Right atrium auricular region (tissue), 2 donors: ENCODE measurements at regions not wholly inside any gene's neighbourhood (a gene's known extent, or its start where the extent isn't known, plus 50 kb on each side); places are given as distances from the start of the nearest gene placed in this dataset.

Source experiments
- DNase-seq: peaks from one replicate; pipeline ENCODE4 v3.0.0-alpha.2; 2019; ENCODE audit warnings: low spot score
- H3K27ac ChIP-seq, 2 donors: fragments of 200-600 bp; sonication (generic); 1 replicate in 1 of 2; 2 replicates in 1 of 2; pipeline ENCODE4 v1.5.1; 2016 to 2019
- H3K27me3 ChIP-seq, 2 donors: fragments of 200-600 bp; sonication (generic); one replicate each; pipeline versions ENCODE4 v1.5.1 to v1.6.0; 2017 to 2019
- H3K36me3 ChIP-seq: fragments of 200-600 bp; sonication (generic); one replicate; pipeline ENCODE4 v1.5.1; 2016
- H3K4me1 ChIP-seq, 2 donors: fragments of 200-600 bp; sonication (generic); one replicate each; pipeline versions ENCODE4 v1.5.1 to v1.6.0; 2017 to 2019
- H3K4me3 ChIP-seq, 2 donors: fragments of 200-600 bp; sonication (generic); 1 replicate in 1 of 2; 2 replicates in 1 of 2; pipeline ENCODE4 v1.5.1; 2017 to 2019; ENCODE audit warnings: mild to moderate bottlenecking in 1 of 2, moderate library complexity in 1 of 2
- H3K9me3 ChIP-seq, 2 donors: fragments of 200-600 bp; sonication (generic); one replicate each; pipeline ENCODE4 v1.5.1; 2019
- TF ChIP-seq, protein P1 (sequence below), 2 donors: fragments of 200-600 bp; sonication (generic); IDR thresholded peaks; one replicate each; pipeline ENCODE4 v1.5.1; 2019; ENCODE audit warnings: antibody characterized with exemption in 2 of 2

DNA sequence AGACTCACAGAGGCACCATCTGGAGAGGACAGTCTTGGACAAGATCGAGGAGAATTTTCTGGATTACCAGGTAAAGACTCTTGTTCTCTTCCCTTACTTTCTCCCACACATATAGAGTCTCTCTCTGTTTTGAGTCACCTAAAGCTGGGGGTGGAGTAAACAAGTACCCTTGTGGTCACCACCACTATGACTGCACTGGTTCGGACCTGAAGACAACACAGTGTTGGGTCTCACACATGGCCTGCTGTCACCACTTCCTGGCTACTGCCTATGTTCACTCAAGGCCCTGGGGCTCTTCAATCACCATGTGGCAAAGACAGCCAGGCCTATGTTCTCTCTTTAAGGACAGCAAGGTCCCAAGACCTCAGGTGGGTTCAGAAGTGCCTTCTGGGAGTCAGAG lies 253.3 kb upstream of the VRK2 start:
- no peaks in the 10 kb centered on the region for H3K36me3 ChIP-seq
- TF ChIP-seq, protein P1, sequence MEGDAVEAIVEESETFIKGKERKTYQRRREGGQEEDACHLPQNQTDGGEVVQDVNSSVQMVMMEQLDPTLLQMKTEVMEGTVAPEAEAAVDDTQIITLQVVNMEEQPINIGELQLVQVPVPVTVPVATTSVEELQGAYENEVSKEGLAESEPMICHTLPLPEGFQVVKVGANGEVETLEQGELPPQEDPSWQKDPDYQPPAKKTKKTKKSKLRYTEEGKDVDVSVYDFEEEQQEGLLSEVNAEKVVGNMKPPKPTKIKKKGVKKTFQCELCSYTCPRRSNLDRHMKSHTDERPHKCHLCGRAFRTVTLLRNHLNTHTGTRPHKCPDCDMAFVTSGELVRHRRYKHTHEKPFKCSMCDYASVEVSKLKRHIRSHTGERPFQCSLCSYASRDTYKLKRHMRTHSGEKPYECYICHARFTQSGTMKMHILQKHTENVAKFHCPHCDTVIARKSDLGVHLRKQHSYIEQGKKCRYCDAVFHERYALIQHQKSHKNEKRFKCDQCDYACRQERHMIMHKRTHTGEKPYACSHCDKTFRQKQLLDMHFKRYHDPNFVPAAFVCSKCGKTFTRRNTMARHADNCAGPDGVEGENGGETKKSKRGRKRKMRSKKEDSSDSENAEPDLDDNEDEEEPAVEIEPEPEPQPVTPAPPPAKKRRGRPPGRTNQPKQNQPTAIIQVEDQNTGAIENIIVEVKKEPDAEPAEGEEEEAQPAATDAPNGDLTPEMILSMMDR (IDR thresholded peaks at IDR 0.05), result no peak
- DNase-seq, result no peak
- H3K27ac ChIP-seq, result no peak overlapping the region
- H3K4me1 ChIP-seq, result no peaks in the 10 kb centered on the region
- H3K9me3 ChIP-seq, result peaks cover 0 to 3% of the 10 kb centered on the region in 2 donors
- no peak overlapping the region for H3K4me3 ChIP-seq
- H3K27me3 ChIP-seq, result no peaks in the 10 kb centered on the region

DNA sequence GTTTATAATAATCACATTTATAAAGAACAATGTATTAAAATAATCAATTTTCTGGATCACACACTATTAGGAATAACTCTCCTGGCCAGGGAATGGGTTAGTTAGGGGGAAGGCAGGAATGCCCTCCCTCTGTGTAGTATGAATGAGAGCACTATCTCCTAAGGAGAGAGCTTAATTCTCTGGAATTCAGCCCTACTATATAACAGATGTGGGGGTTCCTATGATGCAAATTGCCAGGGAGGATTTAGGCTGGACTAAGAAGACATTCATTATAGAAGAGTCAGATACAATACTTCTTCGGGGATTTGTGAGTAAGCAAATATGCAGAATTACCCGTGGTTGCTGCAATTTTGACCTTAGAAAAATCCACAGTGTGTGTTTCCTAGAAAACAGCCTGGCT lies 250.1 kb upstream of the VRK2 start:
- TF ChIP-seq, protein P1 (IDR thresholded peaks at IDR 0.05), result no peak
- H3K36me3 ChIP-seq, result no peaks in the 10 kb centered on the region
- no peak for DNase-seq
- H3K27me3 ChIP-seq, result no peaks in the 10 kb centered on the region
- peaks cover 0 to 12% of the 10 kb centered on the region in 2 donors for H3K9me3 ChIP-seq
- no peaks in the 10 kb centered on the region for H3K4me1 ChIP-seq
- H3K4me3 ChIP-seq, result no peak overlapping the region
- no peak overlapping the region for H3K27ac ChIP-seq

DNA sequence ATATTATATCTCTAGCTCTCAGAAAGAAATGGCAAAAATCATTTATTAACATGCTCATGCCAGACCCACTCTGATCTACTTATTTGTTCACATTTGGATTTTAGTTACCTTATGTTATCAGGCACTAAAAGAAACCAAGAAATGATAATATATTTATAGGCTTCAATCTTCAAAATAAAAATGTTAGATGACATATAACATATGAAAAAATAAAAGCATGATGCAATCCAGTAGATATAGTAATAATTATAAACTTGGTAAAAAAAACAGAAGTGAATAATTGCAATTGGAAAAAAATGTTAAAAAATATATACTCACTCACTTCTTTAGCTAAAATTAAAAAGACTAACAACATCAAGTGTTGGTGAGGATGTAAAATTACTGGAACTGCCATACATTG lies 248.3 kb upstream of the VRK2 start:
- no peaks in the 10 kb centered on the region for H3K36me3 ChIP-seq
- TF ChIP-seq, protein P1 (IDR thresholded peaks at IDR 0.05), result no peak
- no peak overlapping the region for H3K4me3 ChIP-seq
- no peak overlapping the region for H3K27ac ChIP-seq
- DNase-seq, result no peak
- peaks cover 0 to 12% of the 10 kb centered on the region in 2 donors for H3K9me3 ChIP-seq
- no peaks in the 10 kb centered on the region for H3K27me3 ChIP-seq
- H3K4me1 ChIP-seq, result no peaks in the 10 kb centered on the region

DNA sequence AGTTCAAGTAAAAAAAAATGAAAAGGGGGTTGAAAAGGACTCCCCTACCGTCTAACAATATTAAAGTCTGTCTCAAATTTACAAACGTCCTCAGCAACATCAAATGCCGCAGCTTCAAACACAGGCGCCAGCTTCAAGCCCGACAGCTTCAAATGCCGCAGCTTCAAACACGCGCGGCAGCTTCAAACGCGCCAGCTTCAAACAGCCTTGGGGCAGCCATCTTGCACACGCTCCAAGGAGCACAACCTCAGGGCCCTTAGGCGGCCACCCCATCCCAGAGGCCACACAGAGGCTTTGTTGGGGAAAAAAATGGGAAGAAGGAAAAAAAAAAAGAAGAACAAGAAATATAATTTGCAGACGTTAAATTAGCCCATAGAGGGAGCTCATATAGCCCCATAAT lies 244.4 kb upstream of the VRK2 start:
- H3K27ac ChIP-seq, result no peak overlapping the region
- no peaks in the 10 kb centered on the region for H3K27me3 ChIP-seq
- TF ChIP-seq, protein P1 (IDR thresholded peaks at IDR 0.05), result no peak
- no peaks in the 10 kb centered on the region for H3K36me3 ChIP-seq
- H3K4me3 ChIP-seq, result no peak overlapping the region
- DNase-seq, result no peak
- no peaks in the 10 kb centered on the region for H3K4me1 ChIP-seq
- H3K9me3 ChIP-seq, result peaks cover 0 to 12% of the 10 kb centered on the region in 2 donors

DNA sequence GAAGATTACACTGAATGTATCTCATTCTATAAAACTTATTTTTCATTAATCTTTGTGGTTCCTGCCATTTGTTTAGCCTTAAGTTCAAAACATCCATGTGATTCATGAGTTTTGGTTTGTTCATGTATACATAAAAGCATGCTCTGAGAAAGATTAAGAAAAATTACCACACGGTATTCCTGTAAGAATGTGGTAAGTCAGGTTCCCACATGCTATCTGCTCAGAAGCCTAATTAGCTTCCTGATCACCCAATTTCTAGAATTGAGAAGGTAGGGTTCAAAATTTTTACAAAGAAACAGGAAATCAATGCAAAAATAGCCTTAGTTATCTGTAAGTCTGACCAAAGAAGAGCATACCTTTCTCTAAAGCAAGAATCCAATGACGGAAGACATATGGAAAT lies 241.6 kb upstream of the VRK2 start:
- TF ChIP-seq, protein P1 (IDR thresholded peaks at IDR 0.05), result no peak
- no peaks in the 10 kb centered on the region for H3K4me1 ChIP-seq
- H3K9me3 ChIP-seq, result no peaks in the 10 kb centered on the region
- H3K4me3 ChIP-seq, result no peak overlapping the region
- no peaks in the 10 kb centered on the region for H3K27me3 ChIP-seq
- H3K36me3 ChIP-seq, result no peaks in the 10 kb centered on the region
- no peak for DNase-seq
- H3K27ac ChIP-seq, result no peak overlapping the region

DNA sequence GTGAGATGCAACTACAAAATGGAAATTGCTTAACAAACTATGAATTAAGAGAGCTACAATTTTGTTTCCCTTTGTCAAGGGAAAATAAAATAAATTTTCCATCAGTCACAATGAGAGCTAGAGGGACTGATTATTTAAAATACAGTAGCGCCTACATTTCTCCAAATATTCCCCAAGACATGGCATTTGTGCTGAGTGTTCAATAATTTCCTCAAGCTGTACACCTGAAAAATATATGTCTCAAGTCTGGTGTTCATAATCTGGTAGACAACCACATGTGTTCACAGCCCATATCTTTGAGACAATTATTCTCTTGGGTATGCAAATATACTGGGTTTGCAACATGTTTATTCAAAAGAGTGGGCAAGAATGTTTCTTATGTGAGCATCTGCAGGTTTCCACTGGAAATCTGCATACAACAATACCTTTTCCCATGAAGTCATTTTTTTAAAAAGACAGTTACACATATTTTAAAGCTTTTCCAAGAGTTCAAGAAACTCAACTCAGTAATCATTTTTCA lies 240.1 kb upstream of the VRK2 start:
- no peaks in the 10 kb centered on the region for H3K36me3 ChIP-seq

More for the DNA sequence above, 240.1 kb upstream of the VRK2 start:
- no peak overlapping the region for H3K27ac ChIP-seq
- TF ChIP-seq, protein P1 (IDR thresholded peaks at IDR 0.05), result no peak
- H3K4me1 ChIP-seq, result no peaks in the 10 kb centered on the region
- no peaks in the 10 kb centered on the region for H3K27me3 ChIP-seq
- H3K9me3 ChIP-seq, result no peaks in the 10 kb centered on the region
- DNase-seq, result no peak
- H3K4me3 ChIP-seq, result no peak overlapping the region
